ENCODE measurements at regions not wholly inside any gene's neighbourhood (a gene's known extent, or its start where the extent isn't known, plus 50 kb on each side); places are given as distances from the start of the nearest gene placed in this dataset.
"Not testable (repeated sequence)": the region's sequence is repeated elsewhere in the genome, so short reads cannot be mapped to it uniquely, and the experiment has no call there.

GRCh38 chr6:81088145-81088544 is 664.3 kb downstream of the TENT5A start:
- no peak for DNase-seq

- DNase-seq: no peak
These were observed 665.5 kb downstream of the TENT5A start for GRCh38 chr6:81086991-81087390.

GRCh38 chr6:81085431-81085790 is 667.1 kb downstream of the TENT5A start:
- DNase-seq: no peak

GRCh38 chr6:81084776-81085430 is 667.6 kb downstream of the TENT5A start:
- no peak for DNase-seq

GRCh38 chr6:81075974-81076373 is 676.5 kb downstream of the TENT5A start:
- no peak for DNase-seq

GRCh38 chr6:81073318-81073717 is 679.2 kb downstream of the TENT5A start:
- no peak for DNase-seq

- no peak for DNase-seq
These were observed 681.4 kb downstream of the TENT5A start for GRCh38 chr6:81071121-81071520.

GRCh38 chr6:81067057-81067456 is 685.4 kb downstream of the TENT5A start:
- no peak for DNase-seq

- no peak for DNase-seq
These were observed 688.6 kb downstream of the TENT5A start for GRCh38 chr6:81063891-81064290.

- no peak for DNase-seq
These were observed 698.4 kb downstream of the TENT5A start for GRCh38 chr6:81054036-81054435.

GRCh38 chr6:81051952-81052351 is 700.5 kb downstream of the TENT5A start:
- no peak for DNase-seq

- DNase-seq: no peak
These were observed 702.9 kb downstream of the TENT5A start for GRCh38 chr6:81049425-81050042.

- DNase-seq: no peak
These were observed 721.1 kb downstream of the TENT5A start for GRCh38 chr6:81031416-81031815.

GRCh38 chr6:81026041-81026553 is 726.4 kb downstream of the TENT5A start:
- DNase-seq: no peak

GRCh38 chr6:81023709-81024108 is 728.8 kb downstream of the TENT5A start:
- DNase-seq: no peak

- no peak for DNase-seq
These were observed 729.4 kb downstream of the TENT5A start for GRCh38 chr6:81023007-81023582.

- not testable (repeated sequence) for DNase-seq
These were observed 734.9 kb downstream of the TENT5A start for GRCh38 chr6:81017586-81017985.

GRCh38 chr6:81003894-81004293 is 748.6 kb downstream of the TENT5A start:
- no peak for DNase-seq

- no peak for DNase-seq
These were observed 749.3 kb downstream of the TENT5A start for GRCh38 chr6:81003156-81003555.

- DNase-seq: no peak
These were observed 750.4 kb downstream of the TENT5A start for GRCh38 chr6:81002126-81002525.

GRCh38 chr6:80991316-80991715 is 761.2 kb downstream of the TENT5A start:
- no peak for DNase-seq

GRCh38 chr6:80988892-80989291 is 763.6 kb downstream of the TENT5A start:
- no peak for DNase-seq

GRCh38 chr6:80988286-80988685 is 764.2 kb downstream of the TENT5A start:
- DNase-seq: no peak

- not testable (repeated sequence) for DNase-seq
These were observed 771.3 kb downstream of the TENT5A start for GRCh38 chr6:80981226-80981625.

All from NCI-H1092 (cell line).